ENCODE measurements at regions not wholly inside any gene's neighbourhood (a gene's known extent, or its start where the extent isn't known, plus 50 kb on each side); places are given as distances from the start of the nearest gene placed in this dataset.
"Not testable (repeated sequence)": the region's sequence is repeated elsewhere in the genome, so short reads cannot be mapped to it uniquely, and the experiment has no call there.

DNA sequence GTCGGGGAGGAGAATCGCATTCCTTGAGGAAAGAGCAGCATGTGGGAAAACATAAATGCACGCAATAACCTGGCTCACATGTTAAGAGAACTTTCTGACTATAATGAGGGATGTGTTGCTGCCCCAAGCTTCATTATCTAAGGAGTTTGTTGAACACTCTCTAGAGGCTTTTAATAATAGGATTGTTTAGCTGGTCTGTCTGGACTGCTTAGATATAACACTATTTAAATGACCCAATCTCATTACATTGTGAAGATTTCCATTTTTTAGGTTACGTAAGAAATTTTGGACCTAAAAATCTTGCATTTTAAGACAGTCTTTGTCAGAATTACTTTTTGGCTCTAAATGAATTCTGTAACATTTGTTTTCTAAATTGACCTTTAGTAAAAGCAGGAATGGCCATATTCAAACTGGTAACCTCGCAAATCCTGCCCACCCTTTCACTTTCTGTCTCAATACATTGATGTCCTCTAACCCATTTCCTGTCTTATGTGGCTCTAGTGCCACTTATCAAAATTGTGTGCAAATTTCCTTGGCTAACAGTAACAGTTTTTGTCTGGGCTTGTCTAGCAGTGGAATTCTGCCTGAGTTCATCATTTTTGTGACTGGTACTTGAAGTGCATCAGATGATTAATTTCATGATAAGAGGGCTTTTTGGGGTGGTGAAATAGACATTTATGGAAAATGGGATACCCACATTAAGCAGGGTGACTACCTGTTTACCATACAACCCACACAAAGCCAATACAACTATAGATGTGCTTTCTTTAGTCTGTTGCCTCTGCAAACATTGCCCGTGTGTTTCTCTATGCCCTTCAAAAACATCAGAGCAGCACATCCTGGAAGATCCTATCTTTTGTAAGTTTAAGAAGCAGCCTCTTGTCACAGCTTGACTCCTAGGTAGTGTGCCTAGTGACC is 61.6 kb upstream of the IKBKE start:
- not testable (repeated sequence) for DNase-seq (ENCODE audit: low spot score)

DNA sequence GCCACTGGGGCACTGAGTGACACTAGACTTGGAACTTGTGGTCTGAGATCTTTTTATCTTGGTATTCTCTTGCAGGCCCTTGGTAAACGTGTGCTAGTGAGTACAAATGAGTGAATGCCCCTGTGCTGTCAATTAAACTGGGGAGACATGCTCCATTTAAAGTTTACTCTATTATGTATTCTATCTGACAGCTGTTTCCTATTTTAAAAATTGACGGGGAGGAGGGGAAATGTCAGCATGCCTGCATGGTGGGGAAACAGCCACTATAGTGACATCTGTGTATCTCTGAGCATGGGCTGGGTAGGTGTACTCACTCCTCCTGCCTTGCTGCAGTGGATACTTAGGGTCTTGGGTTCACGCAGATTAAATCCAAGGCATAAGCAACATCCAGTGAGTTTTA is 59.0 kb upstream of the IKBKE start:
- DNase-seq (ENCODE audit: low spot score) = no peak

DNA sequence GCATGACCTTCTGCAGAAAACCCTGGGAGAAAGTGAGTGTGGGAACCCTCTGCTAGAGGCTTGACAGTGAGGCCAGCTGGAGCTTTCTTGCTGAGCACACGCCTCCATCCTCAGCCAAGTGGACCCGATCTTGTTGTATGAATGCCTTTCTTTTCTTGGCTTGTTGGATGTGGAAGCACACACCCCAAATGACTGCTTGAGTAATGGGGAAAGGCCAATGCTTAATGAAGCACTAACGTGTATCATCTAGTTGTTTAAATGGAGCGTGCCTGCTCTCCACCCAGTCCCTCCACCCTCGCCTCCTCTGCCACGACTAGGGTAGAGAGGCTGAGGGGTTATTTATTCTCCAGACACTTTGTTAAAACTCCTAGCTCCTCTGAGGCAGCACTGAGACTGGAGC is 54.3 kb upstream of the IKBKE start:
- no peak for DNase-seq (ENCODE audit: low spot score)

DNA sequence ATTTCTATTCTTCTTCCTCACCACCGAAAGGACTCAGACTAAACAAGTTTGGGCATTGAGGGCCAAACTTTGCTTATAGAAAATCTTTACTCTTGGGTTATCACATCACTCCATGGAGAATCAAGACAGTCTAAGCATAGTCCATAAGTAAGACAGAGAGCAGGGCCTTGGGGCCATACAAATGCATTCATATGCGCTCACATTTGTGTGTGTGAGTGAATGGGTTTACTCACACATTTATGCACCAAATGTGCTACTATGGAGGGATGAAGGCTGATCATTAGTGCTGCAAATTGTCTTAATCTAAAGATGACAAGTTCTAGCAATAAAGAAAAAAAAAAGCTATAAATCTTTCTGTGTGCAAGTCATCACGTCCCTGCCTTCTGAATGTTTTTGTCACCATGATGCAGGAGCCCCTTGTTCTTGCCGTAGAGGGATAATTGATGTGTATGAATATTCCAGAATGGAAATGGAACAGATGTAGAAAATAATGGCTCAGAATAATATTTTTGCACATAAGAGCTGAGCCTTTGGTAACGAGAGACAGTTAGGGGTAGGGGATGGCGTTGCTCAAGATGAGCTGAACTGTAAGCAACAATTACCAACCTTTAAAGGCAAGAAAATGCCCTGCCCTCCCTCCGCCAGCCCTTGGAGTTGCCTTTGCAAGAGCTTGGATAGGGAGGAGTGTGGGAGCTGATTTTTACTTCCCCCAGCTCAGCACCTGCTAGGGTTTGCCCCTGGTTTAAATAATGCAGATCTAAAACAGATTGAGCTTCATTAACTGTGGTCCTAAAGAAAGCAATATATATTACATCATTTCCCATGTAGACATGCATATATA is 52.3 kb upstream of the IKBKE start:
- no peak for DNase-seq (ENCODE audit: low spot score)

DNA sequence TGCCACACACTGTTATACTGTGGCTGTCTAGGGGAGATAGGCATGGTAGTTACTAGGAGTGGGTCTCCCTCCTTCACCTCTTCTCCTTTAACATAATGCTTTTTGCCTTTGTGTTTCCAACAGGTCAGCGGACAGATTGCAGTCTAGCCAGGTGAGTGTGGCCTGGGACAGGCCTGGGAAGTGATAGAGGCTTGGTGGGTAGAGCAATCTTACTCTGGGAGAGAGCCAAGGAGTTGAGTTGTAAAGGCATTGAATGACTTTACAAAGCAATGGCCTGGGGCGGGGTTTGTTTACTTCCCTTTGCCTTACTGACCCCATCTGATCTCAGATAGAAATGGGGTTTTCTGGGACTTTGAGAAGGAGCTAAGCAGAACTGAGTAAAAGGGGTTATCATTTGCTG is 51.0 kb upstream of the IKBKE start:
- no peak for DNase-seq (ENCODE audit: low spot score)

DNA sequence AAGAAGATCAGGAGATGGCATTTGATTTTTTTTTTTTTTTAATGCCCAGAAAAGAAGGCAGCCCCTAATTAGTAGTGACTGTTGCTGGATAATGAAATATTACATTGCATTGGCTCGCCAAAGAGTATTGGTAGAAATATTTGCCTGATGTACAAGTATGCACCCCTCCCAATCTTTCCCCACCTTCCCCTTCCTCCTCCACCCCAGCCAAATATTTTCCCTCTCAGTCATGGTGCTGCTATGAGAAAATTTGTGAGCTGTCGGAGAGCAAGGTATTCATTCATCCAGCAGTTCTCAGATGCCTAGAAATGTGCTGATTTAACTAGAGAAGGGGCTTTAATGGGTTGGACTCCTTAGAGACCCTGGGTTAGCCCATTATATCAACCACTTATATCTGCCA is 50.5 kb upstream of the IKBKE start:
- no peak for DNase-seq (ENCODE audit: low spot score)

DNA sequence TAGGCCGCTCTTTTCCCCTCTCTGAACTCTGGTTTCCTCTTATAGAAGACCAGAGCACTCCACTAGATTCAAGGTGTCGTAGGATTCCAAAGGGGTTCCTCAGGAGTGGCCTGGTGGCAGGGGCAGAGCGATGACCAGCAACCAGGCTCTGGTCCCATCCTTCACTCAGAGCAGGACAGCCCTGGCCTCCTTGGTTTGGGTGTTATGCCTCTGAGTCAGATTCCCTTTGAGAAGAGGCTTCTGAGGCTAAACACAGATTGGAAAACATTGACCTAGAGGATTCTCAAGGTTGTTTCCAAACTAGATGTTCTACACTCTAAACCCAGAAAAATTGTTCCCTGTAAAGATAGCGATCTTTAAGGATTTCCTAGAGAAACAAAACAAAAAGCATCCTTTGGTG is 49.8 kb upstream of the IKBKE start:
- no peak for DNase-seq (ENCODE audit: low spot score)
